ENCODE measurements at regions not wholly inside any gene's neighbourhood (a gene's known extent, or its start where the extent isn't known, plus 50 kb on each side); places are given as distances from the start of the nearest gene placed in this dataset.
"Not testable (repeated sequence)": the region's sequence is repeated elsewhere in the genome, so short reads cannot be mapped to it uniquely, and the experiment has no call there.

DNA sequence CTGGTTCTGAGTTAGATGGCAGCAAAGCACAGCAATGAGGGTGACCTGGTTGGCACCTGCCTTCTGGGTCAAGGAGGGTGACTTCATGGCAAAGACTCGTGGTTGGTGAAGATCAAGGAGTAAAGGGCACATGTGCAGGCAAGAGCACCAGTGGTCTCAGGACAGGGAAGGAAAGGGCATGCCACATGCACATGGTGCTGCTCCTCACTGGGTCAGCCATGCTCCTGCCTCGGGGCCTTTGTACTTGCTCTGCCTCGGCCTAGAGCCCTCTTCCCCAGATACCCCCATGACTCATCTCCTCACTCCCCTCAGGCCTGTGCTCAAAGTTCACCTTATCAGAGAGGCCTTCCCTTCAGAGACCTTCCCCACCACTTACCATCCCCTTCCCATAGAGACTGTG, 106.7 kb upstream of the KDM7A start:
- TF ChIP-seq, protein P1, sequence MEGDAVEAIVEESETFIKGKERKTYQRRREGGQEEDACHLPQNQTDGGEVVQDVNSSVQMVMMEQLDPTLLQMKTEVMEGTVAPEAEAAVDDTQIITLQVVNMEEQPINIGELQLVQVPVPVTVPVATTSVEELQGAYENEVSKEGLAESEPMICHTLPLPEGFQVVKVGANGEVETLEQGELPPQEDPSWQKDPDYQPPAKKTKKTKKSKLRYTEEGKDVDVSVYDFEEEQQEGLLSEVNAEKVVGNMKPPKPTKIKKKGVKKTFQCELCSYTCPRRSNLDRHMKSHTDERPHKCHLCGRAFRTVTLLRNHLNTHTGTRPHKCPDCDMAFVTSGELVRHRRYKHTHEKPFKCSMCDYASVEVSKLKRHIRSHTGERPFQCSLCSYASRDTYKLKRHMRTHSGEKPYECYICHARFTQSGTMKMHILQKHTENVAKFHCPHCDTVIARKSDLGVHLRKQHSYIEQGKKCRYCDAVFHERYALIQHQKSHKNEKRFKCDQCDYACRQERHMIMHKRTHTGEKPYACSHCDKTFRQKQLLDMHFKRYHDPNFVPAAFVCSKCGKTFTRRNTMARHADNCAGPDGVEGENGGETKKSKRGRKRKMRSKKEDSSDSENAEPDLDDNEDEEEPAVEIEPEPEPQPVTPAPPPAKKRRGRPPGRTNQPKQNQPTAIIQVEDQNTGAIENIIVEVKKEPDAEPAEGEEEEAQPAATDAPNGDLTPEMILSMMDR (IDR thresholded peaks at IDR 0.05; ENCODE audit: insufficient read depth, low read length, poor library complexity, severe bottlenecking) = no peak
- Histone ChIP-seq H3K27me3 (ENCODE audit: control insufficient read depth, insufficient read depth, low read length) (no peaks in the 10 kb centered on the region), H3K36me3 (ENCODE audit: control insufficient read depth, insufficient read depth, low read length) (no peaks in the 10 kb centered on the region), H3K4me3 (ENCODE audit: low read depth, low read length) (no peak overlapping the region)
- no peak for DNase-seq (ENCODE audit: low read depth)

DNA sequence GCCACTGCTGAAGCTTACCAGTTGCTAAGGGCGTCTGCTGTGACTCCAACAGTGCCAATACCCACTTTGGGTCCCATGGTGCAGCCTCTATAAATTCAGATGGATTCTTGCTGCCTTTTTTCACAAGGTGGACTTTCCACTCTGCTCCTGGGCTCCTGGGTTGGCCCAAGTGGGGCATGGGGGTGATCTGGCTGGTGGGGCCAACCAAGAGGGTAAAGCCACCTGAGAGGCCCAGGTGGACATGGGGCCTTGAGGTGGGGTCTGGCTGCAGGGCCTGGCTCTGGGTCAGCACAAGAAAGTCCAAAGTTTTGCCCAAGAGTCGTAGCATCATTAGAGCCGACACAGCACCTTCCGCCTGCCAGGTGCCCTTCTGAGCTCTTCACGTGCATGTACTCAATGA, 105.2 kb upstream of the KDM7A start:
- Histone ChIP-seq H3K27me3 (ENCODE audit: control insufficient read depth, insufficient read depth, low read length) (no peaks in the 10 kb centered on the region), H3K36me3 (ENCODE audit: control insufficient read depth, insufficient read depth, low read length) (no peaks in the 10 kb centered on the region), H3K4me3 (ENCODE audit: low read depth, low read length) (no peak overlapping the region)
- TF ChIP-seq, protein P1 (IDR thresholded peaks at IDR 0.05; ENCODE audit: insufficient read depth, low read length, poor library complexity, severe bottlenecking) = no peak
- no peak for DNase-seq (ENCODE audit: low read depth)

DNA sequence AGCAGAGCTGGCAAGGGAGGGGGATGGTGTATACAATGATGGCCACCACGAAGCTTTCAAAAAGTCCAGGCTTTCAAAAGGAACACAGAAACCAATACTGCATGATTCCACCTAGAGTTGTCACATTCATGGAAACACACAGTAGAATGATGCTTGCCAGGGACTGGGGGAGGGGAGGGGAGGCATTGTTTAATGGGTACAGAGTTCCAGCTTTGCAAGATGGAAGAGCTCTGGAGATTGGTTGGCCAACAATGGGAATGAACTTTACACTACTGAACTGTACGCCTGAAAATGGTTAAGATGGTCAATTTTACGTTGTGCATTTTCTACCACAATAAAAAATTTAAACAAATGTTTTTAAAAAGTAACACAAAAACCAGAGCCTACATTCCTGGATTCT, 104.5 kb upstream of the KDM7A start:
- TF ChIP-seq, protein P1 (IDR thresholded peaks at IDR 0.05; ENCODE audit: insufficient read depth, low read length, poor library complexity, severe bottlenecking) = no peak
- Histone ChIP-seq H3K4me3 (ENCODE audit: low read depth, low read length) (no peak overlapping the region), H3K27me3 (ENCODE audit: control insufficient read depth, insufficient read depth, low read length) (no peaks in the 10 kb centered on the region), H3K36me3 (ENCODE audit: control insufficient read depth, insufficient read depth, low read length) (no peaks in the 10 kb centered on the region)
- no peak for DNase-seq (ENCODE audit: low read depth)

DNA sequence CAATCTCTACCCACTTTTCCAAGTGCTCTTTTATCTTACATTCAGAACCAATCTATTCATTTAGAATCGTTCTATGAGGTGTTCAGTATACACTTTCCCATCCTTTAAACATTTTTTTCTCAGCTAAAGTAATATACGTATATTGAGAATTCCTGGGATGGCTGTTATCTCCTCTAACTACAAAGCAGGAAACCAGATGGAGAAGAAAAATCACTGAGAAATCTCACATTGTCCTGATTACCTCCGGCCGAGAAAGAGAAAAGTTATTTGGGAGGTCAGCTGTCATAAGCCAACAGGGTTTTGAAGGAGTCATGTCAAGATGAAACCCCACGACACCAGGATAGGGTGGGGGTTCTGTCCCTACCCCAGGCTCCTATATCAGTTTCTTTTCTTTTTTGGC, 99.2 kb upstream of the KDM7A start:
- TF ChIP-seq, protein P1 (IDR thresholded peaks at IDR 0.05; ENCODE audit: insufficient read depth, low read length, poor library complexity, severe bottlenecking) = no peak
- Histone ChIP-seq H3K36me3 (ENCODE audit: control insufficient read depth, insufficient read depth, low read length) (no peaks in the 10 kb centered on the region), H3K4me3 (ENCODE audit: low read depth, low read length) (no peak overlapping the region), H3K27me3 (ENCODE audit: control insufficient read depth, insufficient read depth, low read length) (no peaks in the 10 kb centered on the region)
- DNase-seq (ENCODE audit: low read depth) = no peak

DNA sequence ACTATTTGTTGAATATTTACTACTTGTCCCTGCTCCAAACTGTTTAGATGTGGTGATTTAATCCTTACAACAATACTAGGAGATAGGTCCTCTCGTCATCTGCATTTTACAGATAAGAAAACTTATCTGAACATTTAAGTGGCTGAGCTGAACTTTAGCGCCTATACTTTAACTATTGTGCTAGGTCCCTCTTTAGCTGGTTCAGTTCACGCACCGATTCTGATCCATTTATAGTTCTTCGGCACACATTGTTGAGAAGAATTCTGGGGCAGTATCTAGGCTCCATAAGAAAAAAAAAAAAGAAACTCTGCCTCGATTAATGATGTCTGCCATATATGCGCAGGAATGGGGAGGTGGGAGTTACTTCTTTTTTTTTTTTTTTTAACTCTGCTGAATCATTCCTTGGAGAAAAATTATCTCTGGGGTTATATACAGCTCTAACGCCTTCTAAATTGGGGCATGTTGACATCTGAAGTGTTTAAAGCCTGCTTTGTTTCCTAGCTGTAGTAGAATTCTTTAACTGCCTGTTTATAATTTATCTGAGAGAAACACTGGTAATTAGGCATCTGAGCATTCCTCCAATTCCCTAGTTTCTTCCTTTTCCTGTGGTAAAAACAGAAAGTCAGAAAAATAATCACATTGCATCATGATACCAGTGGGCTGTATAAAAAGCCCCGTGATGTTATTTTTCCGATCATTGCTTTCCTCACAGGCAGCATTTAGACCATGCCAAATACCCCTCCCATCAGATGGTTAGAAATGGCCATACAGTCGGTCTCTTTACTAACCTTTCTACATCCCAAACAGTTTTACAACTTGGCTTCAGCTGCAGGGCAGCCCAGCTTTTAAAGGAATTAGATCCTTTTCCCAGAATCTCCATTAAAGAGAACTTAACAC, 98.5 kb upstream of the KDM7A start:
- no peak overlapping the region for H3K4me3 ChIP-seq (ENCODE audit: low read depth, low read length)
- no peaks in the 10 kb centered on the region for H3K27me3 ChIP-seq (ENCODE audit: control insufficient read depth, insufficient read depth, low read length)
- no peak for DNase-seq (ENCODE audit: low read depth)
- H3K36me3 ChIP-seq (ENCODE audit: control insufficient read depth, insufficient read depth, low read length) = no peaks in the 10 kb centered on the region
- TF ChIP-seq, protein P1 (IDR thresholded peaks at IDR 0.05; ENCODE audit: insufficient read depth, low read length, poor library complexity, severe bottlenecking) = no peak

DNA sequence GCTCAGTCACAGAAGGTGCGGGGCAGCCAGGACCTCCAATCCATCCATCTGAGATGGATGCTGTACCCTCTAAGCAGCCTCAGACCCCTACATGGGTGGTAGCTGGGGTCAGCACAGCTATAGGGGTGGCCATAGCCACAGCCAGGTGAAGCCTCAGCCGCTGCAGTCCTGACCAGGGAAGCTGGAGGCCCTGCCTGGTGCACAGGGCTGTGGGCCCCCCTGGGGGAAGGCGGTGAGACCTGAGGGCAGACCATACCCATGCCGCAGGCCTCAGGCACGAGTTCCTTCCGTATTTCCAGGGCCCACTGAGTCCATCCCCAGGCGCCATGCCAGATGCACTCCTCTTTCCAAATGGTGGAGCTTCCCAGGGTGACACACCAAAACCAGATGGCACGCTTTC, 96.6 kb upstream of the KDM7A start:
- Histone ChIP-seq H3K27me3 (ENCODE audit: control insufficient read depth, insufficient read depth, low read length) (no peaks in the 10 kb centered on the region), H3K36me3 (ENCODE audit: control insufficient read depth, insufficient read depth, low read length) (no peaks in the 10 kb centered on the region), H3K4me3 (ENCODE audit: low read depth, low read length) (no peak overlapping the region)
- no peak for DNase-seq (ENCODE audit: low read depth)
- TF ChIP-seq, protein P1 (IDR thresholded peaks at IDR 0.05; ENCODE audit: insufficient read depth, low read length, poor library complexity, severe bottlenecking) = no peak

DNA sequence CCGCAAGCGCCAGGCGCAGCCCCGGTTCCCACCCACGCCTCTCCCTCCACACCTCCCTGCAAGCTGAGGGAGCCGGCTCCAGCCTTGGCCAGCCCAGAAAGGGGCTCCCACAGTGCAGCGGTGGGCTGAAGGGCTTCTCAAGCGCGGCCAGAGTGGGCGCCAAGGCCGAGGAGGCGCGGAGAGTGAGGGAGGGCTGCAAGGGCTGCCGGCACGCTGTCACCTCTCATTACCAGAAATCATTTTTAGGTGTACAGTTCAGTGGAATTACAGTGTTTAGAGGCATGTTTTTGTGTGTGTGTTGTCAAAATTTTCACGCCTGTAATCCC, 94.8 kb upstream of the KDM7A start:
- not testable (repeated sequence) for DNase-seq (ENCODE audit: low read depth); H3K36me3 ChIP-seq (ENCODE audit: control insufficient read depth, insufficient read depth, low read length); H3K27me3 ChIP-seq (ENCODE audit: control insufficient read depth, insufficient read depth, low read length); H3K4me3 ChIP-seq (ENCODE audit: low read depth, low read length)

All from kidney epithelial cell (primary cell).